ENCODE measurements at regions not wholly inside any gene's neighbourhood (a gene's known extent, or its start where the extent isn't known, plus 50 kb on each side); places are given as distances from the start of the nearest gene placed in this dataset.
"Not testable (repeated sequence)": the region's sequence is repeated elsewhere in the genome, so short reads cannot be mapped to it uniquely, and the experiment has no call there.

GRCh38 chr21:28485301-28486022 lies 507.2 kb downstream of the LTN1 start:
- no peaks in the 10 kb centered on the region for H3K36me3 ChIP-seq (ENCODE audit: low read depth)
- H3K9me3 ChIP-seq, result no peaks in the 10 kb centered on the region

GRCh38 chr21:28483301-28484035 lies 509.2 kb downstream of the LTN1 start:
- Histone ChIP-seq H3K4me3 (no peak overlapping the region), H3K36me3 (ENCODE audit: low read depth) (no peaks in the 10 kb centered on the region), H3K9me3 (no peaks in the 10 kb centered on the region), H3K4me1 (ENCODE audit: low read depth) (no peaks in the 10 kb centered on the region)
- no peak for ATAC-seq
- intact Hi-C loops (cut with DNase I, micrococcal nuclease), result no loop called here
- TF ChIP-seq CTCF (IDR thresholded peaks at IDR 0.05), result no peak
- DNase-seq, result no peak

More at GRCh38 chr21:28485301-28486022, 507.2 kb downstream of the LTN1 start:
- Histone ChIP-seq H3K4me1 (ENCODE audit: low read depth) (no peaks in the 10 kb centered on the region), H3K4me3 (no peak overlapping the region)
- intact Hi-C loops (cut with DNase I, micrococcal nuclease), result no loop called here
- ATAC-seq, result no peak
- no peak for TF ChIP-seq CTCF (IDR thresholded peaks at IDR 0.05)
- DNase-seq, result no peak

- TF ChIP-seq CTCF (IDR thresholded peaks at IDR 0.05), result no peak
- ATAC-seq (no peak), DNase-seq (no peak)
- Histone ChIP-seq H3K4me1 (ENCODE audit: low read depth) (no peaks in the 10 kb centered on the region), H3K9me3 (no peaks in the 10 kb centered on the region), H3K36me3 (ENCODE audit: low read depth) (no peaks in the 10 kb centered on the region), H3K4me3 (no peak overlapping the region)
- intact Hi-C loops (cut with DNase I, micrococcal nuclease), result no loop called here
These were observed 510.0 kb downstream of the LTN1 start for GRCh38 chr21:28482657-28483056.

- H3K4me3 ChIP-seq, result no peak overlapping the region
These were observed 512.2 kb downstream of the LTN1 start for GRCh38 chr21:28480470-28480869.

GRCh38 chr21:28473530-28474220 lies 519.0 kb downstream of the LTN1 start:
- Histone ChIP-seq H3K36me3 (ENCODE audit: low read depth) (no peaks in the 10 kb centered on the region), H3K4me1 (ENCODE audit: low read depth) (no peaks in the 10 kb centered on the region), H3K4me3 (no peak overlapping the region), H3K9me3 (no peaks in the 10 kb centered on the region)
- intact Hi-C loops (cut with DNase I, micrococcal nuclease), result no loop called here
- TF ChIP-seq CTCF (IDR thresholded peaks at IDR 0.05), result no peak
- ATAC-seq (no peak), DNase-seq (no peak)

More at GRCh38 chr21:28480470-28480869, 512.2 kb downstream of the LTN1 start:
- intact Hi-C loops (cut with DNase I, micrococcal nuclease), result no loop called here
- Histone ChIP-seq H3K36me3 (ENCODE audit: low read depth) (no peaks in the 10 kb centered on the region), H3K9me3 (no peaks in the 10 kb centered on the region), H3K4me1 (ENCODE audit: low read depth) (no peaks in the 10 kb centered on the region)
- ATAC-seq, result no peak
- DNase-seq, result no peak
- TF ChIP-seq CTCF (IDR thresholded peaks at IDR 0.05), result no peak

GRCh38 chr21:28472543-28472942 lies 520.1 kb downstream of the LTN1 start:
- DNase-seq; intact Hi-C loops (cut with DNase I, micrococcal nuclease); ATAC-seq: not testable (repeated sequence)

More at GRCh38 chr21:28472543-28472942, 520.1 kb downstream of the LTN1 start:
- not testable (repeated sequence) for H3K36me3 ChIP-seq (ENCODE audit: low read depth); H3K4me3 ChIP-seq; H3K9me3 ChIP-seq; H3K4me1 ChIP-seq (ENCODE audit: low read depth)
